Hypothalamus (tissue), 51 donors: ENCODE measurements at regions not wholly inside any gene's neighbourhood (a gene's known extent, or its start where the extent isn't known, plus 50 kb on each side); places are given as distances from the start of the nearest gene placed in this dataset.

Experiments used
- DNase-seq, 51 donors: peaks; one replicate each; lab custom pipeline; 2025; lab: John Stamatoyannopoulos, UW

DNA sequence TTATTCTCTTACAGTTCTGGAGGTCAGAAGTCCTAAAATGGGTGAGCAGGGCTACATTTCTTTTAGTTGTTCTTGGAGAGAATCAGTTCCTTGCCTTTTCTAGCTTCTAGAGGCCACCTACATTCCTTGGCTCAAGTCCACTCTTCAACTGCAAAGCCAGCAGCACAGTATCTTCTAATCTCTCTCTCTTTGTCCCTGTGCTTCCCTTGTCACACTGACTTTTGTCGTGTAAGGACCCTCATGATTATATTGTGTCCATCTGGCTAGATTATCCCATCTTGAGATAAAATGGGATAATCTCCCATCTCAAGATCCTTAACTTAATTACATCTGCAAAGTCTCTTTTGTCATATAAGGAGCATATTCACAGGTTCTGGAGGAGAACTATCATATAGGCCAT is 359.0 kb downstream of the ADRA2A start:
- DNase-seq, result no peak

GRCh38 chr10:111439034-111439842 is 362.4 kb downstream of the ADRA2A start:
- no peak for DNase-seq

- DNase-seq, result no peak
Observed at GRCh38 chr10:111440501-111440900, 363.7 kb downstream of the ADRA2A start.

DNA sequence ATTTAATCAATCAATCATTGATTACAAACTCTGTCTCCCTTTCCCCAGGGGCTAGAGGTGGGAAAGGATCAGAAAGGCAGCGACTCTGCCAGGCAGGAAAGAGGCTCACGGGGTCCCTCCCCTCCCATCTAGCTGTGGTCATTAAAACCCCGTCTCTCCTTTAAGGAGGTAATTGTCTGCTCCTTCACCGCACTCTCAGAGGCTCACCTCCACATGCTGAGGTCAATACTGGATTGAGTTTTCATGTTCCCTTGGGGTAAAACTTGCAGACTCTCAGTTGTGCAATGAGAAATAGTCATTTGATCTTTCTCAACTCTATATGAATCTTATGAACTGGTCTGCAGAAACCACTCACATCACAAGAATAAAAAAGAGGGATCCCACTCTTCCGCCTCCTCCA is 368.8 kb downstream of the ADRA2A start:
- no peak for DNase-seq

- no peak for DNase-seq
Observed at GRCh38 chr10:111446966-111447365, 370.1 kb downstream of the ADRA2A start.

DNA sequence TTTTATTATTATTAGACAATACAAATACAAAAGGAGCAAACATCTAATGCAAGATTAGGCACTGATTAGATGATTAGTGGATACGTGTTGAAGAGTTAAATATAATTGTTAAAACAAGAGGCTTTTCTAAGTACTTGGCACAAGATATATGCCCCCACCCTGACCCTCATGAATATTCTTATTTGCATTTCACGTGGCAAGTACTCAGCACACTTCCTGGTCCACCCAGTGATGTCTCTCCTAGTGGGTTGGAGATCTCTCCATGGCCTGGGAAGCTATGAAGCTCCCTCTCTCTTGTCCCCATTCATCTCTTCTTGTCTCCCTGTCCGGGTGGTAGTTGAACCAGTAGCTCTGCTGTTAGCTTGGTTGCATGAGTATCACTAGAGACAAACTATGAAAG is 375.3 kb downstream of the ADRA2A start:
- no peak for DNase-seq

DNA sequence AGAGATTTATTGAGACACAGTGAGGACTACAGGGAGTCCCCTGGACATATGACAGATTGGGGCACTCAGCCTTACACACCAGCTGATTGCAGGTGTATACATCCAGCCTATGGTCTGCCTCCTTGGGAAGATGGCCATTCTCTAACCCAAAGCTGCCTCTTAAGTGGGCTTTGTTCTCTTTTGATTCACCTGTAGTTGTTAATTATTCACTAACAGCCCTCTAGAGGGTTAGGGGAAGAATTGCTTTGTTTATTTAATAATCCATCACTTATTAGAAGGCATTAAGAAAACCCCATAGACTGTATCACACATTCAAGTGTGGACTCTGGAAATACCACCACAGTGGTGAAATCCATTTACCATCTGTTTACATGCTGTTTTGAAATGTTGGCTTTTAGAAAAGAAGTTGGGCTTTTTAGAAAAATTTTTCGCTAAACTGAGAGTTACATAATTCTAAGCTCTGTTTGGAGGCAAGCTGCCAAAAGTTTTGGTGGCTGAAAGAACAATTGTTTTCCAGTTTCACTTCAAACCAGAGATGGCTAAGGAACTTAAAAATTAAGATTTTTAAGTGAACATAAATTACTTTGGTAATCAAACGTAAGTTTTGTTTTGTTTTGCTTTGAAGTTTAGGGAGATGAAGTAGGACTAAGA is 379.1 kb downstream of the ADRA2A start:
- no peak for DNase-seq

GRCh38 chr10:111458256-111458655 is 381.4 kb downstream of the ADRA2A start:
- no peak for DNase-seq

DNA sequence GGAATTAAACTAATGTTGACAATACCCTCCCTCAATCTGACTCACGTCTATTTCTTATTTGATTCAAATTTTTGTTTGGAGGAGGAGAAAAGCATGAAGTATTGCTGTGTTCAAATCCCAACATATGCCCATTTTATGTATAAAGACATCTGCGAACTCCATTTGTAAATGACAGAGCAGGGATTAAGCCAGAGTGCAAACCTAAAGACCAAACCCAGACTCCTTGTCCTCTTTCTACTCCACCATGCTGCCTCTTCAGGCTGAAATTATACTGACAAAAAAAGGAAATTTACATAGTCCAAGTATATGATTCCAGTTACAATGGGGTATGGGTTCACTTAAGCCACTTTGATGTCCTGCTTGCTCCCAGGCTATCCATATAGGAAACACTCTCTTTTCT is 383.1 kb downstream of the ADRA2A start:
- no peak for DNase-seq

- DNase-seq, result no peak
Observed at GRCh38 chr10:111472445-111472844, 395.6 kb downstream of the ADRA2A start.

- no peak for DNase-seq
Observed at GRCh38 chr10:111473361-111473760, 396.5 kb downstream of the ADRA2A start.

- DNase-seq, result no peak
Observed at GRCh38 chr10:111474786-111475185, 398.0 kb downstream of the ADRA2A start.

- no peak for DNase-seq
Observed at GRCh38 chr10:111475720-111476119, 398.9 kb downstream of the ADRA2A start.

DNA sequence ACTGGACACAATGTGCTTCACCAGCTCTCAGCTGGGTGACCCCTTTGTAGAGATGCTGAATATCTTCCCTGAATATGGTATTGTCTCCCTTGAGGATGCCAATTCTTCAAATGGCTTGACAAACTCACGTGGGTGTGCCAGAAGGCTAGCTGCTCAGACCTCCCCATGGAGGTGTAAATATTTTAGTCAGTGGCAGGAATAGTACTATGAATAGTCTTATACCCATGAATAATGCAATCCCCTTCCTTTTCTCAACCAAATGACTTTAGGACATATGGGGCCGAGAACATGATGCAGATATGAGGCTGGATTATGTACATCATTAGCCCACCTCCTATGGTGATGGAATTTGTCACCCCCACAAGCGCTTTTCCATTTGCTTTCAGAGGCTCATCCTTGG is 401.8 kb downstream of the ADRA2A start:
- DNase-seq, result no peak

- no peak for DNase-seq
Observed at GRCh38 chr10:111479966-111480365, 403.1 kb downstream of the ADRA2A start.

DNA sequence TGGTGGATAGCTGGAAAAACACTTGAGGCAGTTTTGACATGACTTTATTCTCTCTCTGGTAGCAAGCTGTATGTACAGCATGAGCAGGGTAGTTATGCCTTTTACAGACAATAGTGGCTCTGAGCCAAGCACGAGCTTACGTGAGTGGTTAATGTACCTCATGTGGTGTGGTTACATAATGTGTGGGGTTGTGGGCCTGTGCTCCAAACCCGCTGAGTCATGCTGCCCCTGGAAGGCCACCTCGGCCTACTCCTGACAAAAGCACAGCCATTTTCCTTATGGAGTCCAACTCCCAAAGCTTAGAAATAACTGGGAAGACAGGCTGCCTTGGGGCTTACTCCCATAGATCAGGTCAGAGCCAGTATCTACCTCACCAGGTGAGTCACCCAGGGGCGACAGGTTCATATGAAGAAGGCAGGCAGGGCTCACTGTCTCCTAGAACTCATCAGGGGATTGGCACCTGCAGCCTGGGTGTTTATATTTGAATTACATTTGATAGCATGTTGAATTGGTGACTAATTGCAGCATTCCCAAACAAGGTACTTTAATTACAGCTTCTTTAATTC is 404.5 kb downstream of the ADRA2A start:
- no peak for DNase-seq

DNA sequence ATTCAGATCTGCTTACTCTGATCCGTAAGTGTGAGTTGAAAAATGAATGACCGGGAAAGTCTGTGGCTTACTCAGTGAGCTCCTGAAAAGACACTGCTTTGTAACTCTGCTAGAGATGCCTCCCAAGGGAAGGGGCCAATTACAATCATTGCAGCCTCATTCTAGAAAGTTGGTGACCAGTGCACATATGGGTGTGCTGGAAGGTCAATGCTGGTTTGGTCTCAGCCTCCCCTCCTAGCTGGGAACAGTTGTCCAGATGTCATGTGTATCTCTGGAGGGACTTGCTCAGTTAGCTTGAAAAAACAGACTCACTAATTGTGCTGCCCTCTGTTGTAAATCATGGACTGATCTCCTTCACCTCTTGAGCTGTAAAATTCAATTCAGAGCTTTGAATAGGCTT is 405.0 kb downstream of the ADRA2A start:
- DNase-seq, result no peak

DNA sequence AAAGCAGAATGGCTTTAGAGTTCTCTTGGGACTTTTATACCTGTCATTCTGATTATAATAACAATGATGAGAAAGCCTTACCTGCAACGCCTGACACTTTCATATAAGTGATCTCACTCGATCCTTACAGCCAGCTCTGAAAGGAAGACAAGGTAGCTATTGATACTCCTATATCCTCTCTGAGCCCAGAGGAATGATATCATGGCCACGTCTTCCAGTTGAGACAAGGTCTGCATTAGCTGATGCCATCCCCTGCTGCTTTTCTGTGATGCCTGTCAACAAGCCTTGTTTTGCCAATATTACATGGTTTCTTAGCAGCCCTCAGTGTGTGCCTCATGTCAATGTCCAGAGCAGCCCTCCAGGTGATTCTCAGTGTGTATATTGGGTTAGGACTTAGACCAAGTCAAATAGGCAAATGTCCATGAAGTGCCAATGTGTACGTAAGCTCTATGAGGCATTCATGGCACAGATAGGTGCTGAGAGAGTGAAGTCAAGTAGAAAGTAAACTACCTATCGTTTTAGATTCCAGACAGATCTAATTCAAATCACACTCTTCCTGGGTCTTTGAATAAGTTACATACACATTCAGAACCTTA is 405.9 kb downstream of the ADRA2A start:
- DNase-seq, result no peak

DNA sequence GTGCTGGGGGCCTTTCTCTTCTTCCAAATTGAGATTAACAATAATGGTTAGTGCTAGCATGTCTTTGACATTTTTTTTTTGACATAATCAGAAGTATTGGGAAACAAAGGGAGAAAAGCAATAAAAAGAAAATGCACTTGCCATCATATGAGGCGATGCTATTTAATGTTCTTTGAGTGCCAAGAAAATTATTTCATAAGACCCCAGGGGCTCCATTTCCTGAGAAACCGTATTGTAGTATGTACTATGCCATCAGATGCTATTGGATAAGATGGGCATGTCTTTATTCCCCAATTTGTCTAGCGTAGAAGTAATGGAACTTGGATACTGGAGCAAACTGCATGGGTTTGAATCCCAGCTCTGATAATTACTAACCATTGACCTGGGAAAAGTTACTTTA is 408.9 kb downstream of the ADRA2A start:
- DNase-seq, result no peak

GRCh38 chr10:111486346-111486745 is 409.5 kb downstream of the ADRA2A start:
- no peak for DNase-seq

DNA sequence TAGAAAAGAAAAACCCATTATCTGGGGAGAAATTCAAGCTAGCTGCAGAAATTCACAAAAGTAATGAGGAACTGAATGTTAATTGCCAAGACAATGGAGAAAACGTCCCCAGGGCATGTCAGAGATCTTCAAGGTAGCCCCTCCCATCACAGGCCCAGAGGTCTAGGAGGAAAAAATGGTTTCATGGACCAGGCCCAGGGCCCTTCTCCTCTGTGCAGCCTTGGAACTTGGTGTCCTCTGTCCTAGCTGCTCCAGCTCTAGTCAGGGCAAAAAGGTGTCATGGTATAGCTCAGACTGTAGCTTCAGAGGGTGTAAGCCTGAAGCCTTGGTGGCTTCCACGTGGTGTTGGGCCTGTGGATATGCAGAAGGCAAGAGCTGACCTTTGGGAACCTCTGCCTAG is 411.8 kb downstream of the ADRA2A start:
- DNase-seq, result no peak

GRCh38 chr10:111491154-111491553 is 414.3 kb downstream of the ADRA2A start:
- DNase-seq, result no peak
